Glomerular endothelial cell (primary cell): ENCODE measurements at regions not wholly inside any gene's neighbourhood (a gene's known extent, or its start where the extent isn't known, plus 50 kb on each side); places are given as distances from the start of the nearest gene placed in this dataset.

Experiments
- DNase-seq: peaks from one replicate; pipeline ENCODE4 v3.0.0-alpha.2; 2011; ENCODE audit warnings: low read depth, low spot score; ENCODE audit errors: extremely low read depth

- DNase-seq = no peak
Measured at GRCh38 chr2:126437016-126437415, 218.9 kb upstream of the GYPC start.

- DNase-seq = no peak
Measured at GRCh38 chr2:126444512-126444911, 211.4 kb upstream of the GYPC start.

- no peak for DNase-seq
Measured at GRCh38 chr2:126446106-126446695, 209.8 kb upstream of the GYPC start.

- DNase-seq = no peak
Measured at GRCh38 chr2:126448611-126449010, 207.3 kb upstream of the GYPC start.

- no peak for DNase-seq
Measured at GRCh38 chr2:126449677-126450076, 206.3 kb upstream of the GYPC start.

- DNase-seq = no peak
Measured at GRCh38 chr2:126463892-126464674, 191.9 kb upstream of the GYPC start.

- DNase-seq = no peak
Measured at GRCh38 chr2:126467367-126468054, 188.4 kb upstream of the GYPC start.

- no peak for DNase-seq
Measured at GRCh38 chr2:126475031-126475430, 180.9 kb upstream of the GYPC start.

GRCh38 chr2:126476691-126477090, 179.3 kb upstream of the GYPC start:
- no peak for DNase-seq

- no peak for DNase-seq
Measured at GRCh38 chr2:126480033-126480432, 175.9 kb upstream of the GYPC start.

GRCh38 chr2:126482582-126483464, 173.1 kb upstream of the GYPC start:
- DNase-seq = no peak

GRCh38 chr2:126494593-126494992, 161.4 kb upstream of the GYPC start:
- no peak for DNase-seq

- DNase-seq = no peak
Measured at GRCh38 chr2:126495189-126495588, 160.8 kb upstream of the GYPC start.

GRCh38 chr2:126496493-126496892, 159.5 kb upstream of the GYPC start:
- DNase-seq = no peak

GRCh38 chr2:126503476-126503875, 152.5 kb upstream of the GYPC start:
- DNase-seq = no peak

GRCh38 chr2:126504949-126505348, 151.0 kb upstream of the GYPC start:
- no peak for DNase-seq

GRCh38 chr2:126506786-126507185, 149.2 kb upstream of the GYPC start:
- DNase-seq = no peak

- DNase-seq = no peak
Measured at GRCh38 chr2:126507425-126507911, 148.5 kb upstream of the GYPC start.

- no peak for DNase-seq
Measured at GRCh38 chr2:126510356-126510755, 145.6 kb upstream of the GYPC start.

- no peak for DNase-seq
Measured at GRCh38 chr2:126510960-126511359, 145.0 kb upstream of the GYPC start.

- DNase-seq = no peak
Measured at GRCh38 chr2:126512026-126512425, 143.9 kb upstream of the GYPC start.
